ENCODE measurements at regions not wholly inside any gene's neighbourhood (a gene's known extent, or its start where the extent isn't known, plus 50 kb on each side); places are given as distances from the start of the nearest gene placed in this dataset.

- no peak overlapping the region for H3K4me3 ChIP-seq (ENCODE audit: insufficient read depth, low read depth, low read length)
- WGBS, 2 experiments, result 91 to 95% methylated on average over 6 of the region's 6 CpGs
- peaks cover 26% of the 10 kb centered on the region for H3K4me1 ChIP-seq (ENCODE audit: control insufficient read depth, insufficient read depth, low read length)
- H3K9me3 ChIP-seq (ENCODE audit: control insufficient read depth, low read length), result no peaks in the 10 kb centered on the region
- no peaks in the 10 kb centered on the region for H3K27me3 ChIP-seq (ENCODE audit: control insufficient read depth, insufficient read depth, low read length, poor library complexity, severe bottlenecking)
- no peak overlapping the region for H3K27ac ChIP-seq (ENCODE audit: insufficient read depth, low read depth, low read length, poor library complexity, severe bottlenecking)
- no peaks in the 10 kb centered on the region for H3K36me3 ChIP-seq (ENCODE audit: control insufficient read depth, insufficient read depth, low read length)
Observed at GRCh38 chr13:97110936-97111335, 111.2 kb upstream of the MBNL2 start.

- Histone ChIP-seq H3K27me3 (ENCODE audit: control insufficient read depth, insufficient read depth, low read length, poor library complexity, severe bottlenecking) (no peaks in the 10 kb centered on the region), H3K4me1 (ENCODE audit: control insufficient read depth, insufficient read depth, low read length) (peaks cover 26% of the 10 kb centered on the region), H3K27ac (ENCODE audit: insufficient read depth, low read depth, low read length, poor library complexity, severe bottlenecking) (no peak overlapping the region), H3K9me3 (ENCODE audit: control insufficient read depth, low read length) (no peaks in the 10 kb centered on the region), H3K4me3 (ENCODE audit: insufficient read depth, low read depth, low read length) (no peak overlapping the region), H3K36me3 (ENCODE audit: control insufficient read depth, insufficient read depth, low read length) (no peaks in the 10 kb centered on the region)
- WGBS, 2 experiments, result 75 to 83% methylated on average over 7 of the region's 7 CpGs
Observed at GRCh38 chr13:97111756-97112155, 110.4 kb upstream of the MBNL2 start.

GRCh38 chr13:97112446-97113152 lies 109.5 kb upstream of the MBNL2 start:
- WGBS, 2 experiments, result 82 to 86% methylated on average over 12 of the region's 12 CpGs

GRCh38 chr13:97113231-97114001 lies 108.7 kb upstream of the MBNL2 start:
- Histone ChIP-seq H3K27ac (ENCODE audit: insufficient read depth, low read depth, low read length, poor library complexity, severe bottlenecking) (no peak overlapping the region), H3K4me1 (ENCODE audit: control insufficient read depth, insufficient read depth, low read length) (peaks cover 26% of the 10 kb centered on the region), H3K4me3 (ENCODE audit: insufficient read depth, low read depth, low read length) (no peak overlapping the region), H3K27me3 (ENCODE audit: control insufficient read depth, insufficient read depth, low read length, poor library complexity, severe bottlenecking) (no peaks in the 10 kb centered on the region), H3K9me3 (ENCODE audit: control insufficient read depth, low read length) (no peaks in the 10 kb centered on the region), H3K36me3 (ENCODE audit: control insufficient read depth, insufficient read depth, low read length) (no peaks in the 10 kb centered on the region)
- WGBS, 2 experiments, result 87 to 88% methylated on average over 7 of the region's 7 CpGs

More at GRCh38 chr13:97112446-97113152, 109.5 kb upstream of the MBNL2 start:
- Histone ChIP-seq H3K9me3 (ENCODE audit: control insufficient read depth, low read length) (no peaks in the 10 kb centered on the region), H3K27me3 (ENCODE audit: control insufficient read depth, insufficient read depth, low read length, poor library complexity, severe bottlenecking) (no peaks in the 10 kb centered on the region), H3K4me3 (ENCODE audit: insufficient read depth, low read depth, low read length) (no peak overlapping the region), H3K4me1 (ENCODE audit: control insufficient read depth, insufficient read depth, low read length) (peaks cover 26% of the 10 kb centered on the region), H3K36me3 (ENCODE audit: control insufficient read depth, insufficient read depth, low read length) (no peaks in the 10 kb centered on the region), H3K27ac (ENCODE audit: insufficient read depth, low read depth, low read length, poor library complexity, severe bottlenecking) (no peak overlapping the region)

- Histone ChIP-seq H3K27me3 (ENCODE audit: control insufficient read depth, insufficient read depth, low read length, poor library complexity, severe bottlenecking) (no peaks in the 10 kb centered on the region), H3K36me3 (ENCODE audit: control insufficient read depth, insufficient read depth, low read length) (no peaks in the 10 kb centered on the region), H3K4me3 (ENCODE audit: insufficient read depth, low read depth, low read length) (no peak overlapping the region), H3K27ac (ENCODE audit: insufficient read depth, low read depth, low read length, poor library complexity, severe bottlenecking) (no peak overlapping the region), H3K4me1 (ENCODE audit: control insufficient read depth, insufficient read depth, low read length) (peaks cover 23% of the 10 kb centered on the region), H3K9me3 (ENCODE audit: control insufficient read depth, low read length) (no peaks in the 10 kb centered on the region)
- WGBS, 2 experiments, result 67 to 73% methylated on average over 5 of the region's 5 CpGs
Observed at GRCh38 chr13:97114651-97115050, 107.5 kb upstream of the MBNL2 start.

- no peak overlapping the region for H3K27ac ChIP-seq (ENCODE audit: insufficient read depth, low read depth, low read length, poor library complexity, severe bottlenecking)
- H3K36me3 ChIP-seq (ENCODE audit: control insufficient read depth, insufficient read depth, low read length), result no peaks in the 10 kb centered on the region
- WGBS, 2 experiments, result 76 to 82% methylated on average over 1 of the region's 1 CpG
- H3K9me3 ChIP-seq (ENCODE audit: control insufficient read depth, low read length), result no peaks in the 10 kb centered on the region
- no peak overlapping the region for H3K4me3 ChIP-seq (ENCODE audit: insufficient read depth, low read depth, low read length)
- no peaks in the 10 kb centered on the region for H3K27me3 ChIP-seq (ENCODE audit: control insufficient read depth, insufficient read depth, low read length, poor library complexity, severe bottlenecking)
- peaks cover 21% of the 10 kb centered on the region for H3K4me1 ChIP-seq (ENCODE audit: control insufficient read depth, insufficient read depth, low read length)
Observed at GRCh38 chr13:97116754-97117153, 105.4 kb upstream of the MBNL2 start.

GRCh38 chr13:97117388-97117910 lies 104.7 kb upstream of the MBNL2 start:
- no peaks in the 10 kb centered on the region for H3K27me3 ChIP-seq (ENCODE audit: control insufficient read depth, insufficient read depth, low read length, poor library complexity, severe bottlenecking)
- no peaks in the 10 kb centered on the region for H3K36me3 ChIP-seq (ENCODE audit: control insufficient read depth, insufficient read depth, low read length)
- H3K27ac ChIP-seq (ENCODE audit: insufficient read depth, low read depth, low read length, poor library complexity, severe bottlenecking), result no peak overlapping the region
- H3K4me1 ChIP-seq (ENCODE audit: control insufficient read depth, insufficient read depth, low read length), result peaks cover 21% of the 10 kb centered on the region
- no peak overlapping the region for H3K4me3 ChIP-seq (ENCODE audit: insufficient read depth, low read depth, low read length)
- WGBS, 2 experiments, result 91 to 95% methylated on average over 5 of the region's 5 CpGs
- no peaks in the 10 kb centered on the region for H3K9me3 ChIP-seq (ENCODE audit: control insufficient read depth, low read length)

- Histone ChIP-seq H3K4me1 (ENCODE audit: control insufficient read depth, insufficient read depth, low read length) (peaks cover 9% of the 10 kb centered on the region), H3K36me3 (ENCODE audit: control insufficient read depth, insufficient read depth, low read length) (no peaks in the 10 kb centered on the region), H3K4me3 (ENCODE audit: insufficient read depth, low read depth, low read length) (no peak overlapping the region), H3K27me3 (ENCODE audit: control insufficient read depth, insufficient read depth, low read length, poor library complexity, severe bottlenecking) (no peaks in the 10 kb centered on the region), H3K27ac (ENCODE audit: insufficient read depth, low read depth, low read length, poor library complexity, severe bottlenecking) (no peak overlapping the region), H3K9me3 (ENCODE audit: control insufficient read depth, low read length) (no peaks in the 10 kb centered on the region)
- 81 to 92% methylated on average over 2 to 3 of the region's 3 CpGs for WGBS, 2 experiments
Observed at GRCh38 chr13:97119943-97120342, 102.2 kb upstream of the MBNL2 start.

- H3K27me3 ChIP-seq (ENCODE audit: control insufficient read depth, insufficient read depth, low read length, poor library complexity, severe bottlenecking), result no peaks in the 10 kb centered on the region
- no peak overlapping the region for H3K27ac ChIP-seq (ENCODE audit: insufficient read depth, low read depth, low read length, poor library complexity, severe bottlenecking)
- H3K4me1 ChIP-seq (ENCODE audit: control insufficient read depth, insufficient read depth, low read length), result peaks cover 6% of the 10 kb centered on the region
- 92 to 93% methylated on average over 2 of the region's 2 CpGs for WGBS, 2 experiments
- H3K9me3 ChIP-seq (ENCODE audit: control insufficient read depth, low read length), result no peaks in the 10 kb centered on the region
- no peaks in the 10 kb centered on the region for H3K36me3 ChIP-seq (ENCODE audit: control insufficient read depth, insufficient read depth, low read length)
- no peak overlapping the region for H3K4me3 ChIP-seq (ENCODE audit: insufficient read depth, low read depth, low read length)
Observed at GRCh38 chr13:97120346-97120745, 101.8 kb upstream of the MBNL2 start.

GRCh38 chr13:97120976-97121375 lies 101.2 kb upstream of the MBNL2 start:
- Histone ChIP-seq H3K27ac (ENCODE audit: insufficient read depth, low read depth, low read length, poor library complexity, severe bottlenecking) (no peak overlapping the region), H3K36me3 (ENCODE audit: control insufficient read depth, insufficient read depth, low read length) (no peaks in the 10 kb centered on the region), H3K4me1 (ENCODE audit: control insufficient read depth, insufficient read depth, low read length) (peaks cover 8% of the 10 kb centered on the region), H3K4me3 (ENCODE audit: insufficient read depth, low read depth, low read length) (no peak overlapping the region), H3K9me3 (ENCODE audit: control insufficient read depth, low read length) (no peaks in the 10 kb centered on the region), H3K27me3 (ENCODE audit: control insufficient read depth, insufficient read depth, low read length, poor library complexity, severe bottlenecking) (no peaks in the 10 kb centered on the region)
- 79 to 82% methylated on average over 1 of the region's 1 CpG for WGBS, 2 experiments
